GM12874 (cell line): ENCODE measurements at regions not wholly inside any gene's neighbourhood (a gene's known extent, or its start where the extent isn't known, plus 50 kb on each side); places are given as distances from the start of the nearest gene placed in this dataset.

Experiments
- TF ChIP-seq, protein P1 (sequence below): IDR thresholded peaks from 2 replicates; pipeline ENCODE4 v1.5.1; 2011; ENCODE audit warnings: low read depth, mild to moderate bottlenecking, control low read depth, low read length, moderate library complexity; ENCODE audit not compliant: insufficient read depth

DNA sequence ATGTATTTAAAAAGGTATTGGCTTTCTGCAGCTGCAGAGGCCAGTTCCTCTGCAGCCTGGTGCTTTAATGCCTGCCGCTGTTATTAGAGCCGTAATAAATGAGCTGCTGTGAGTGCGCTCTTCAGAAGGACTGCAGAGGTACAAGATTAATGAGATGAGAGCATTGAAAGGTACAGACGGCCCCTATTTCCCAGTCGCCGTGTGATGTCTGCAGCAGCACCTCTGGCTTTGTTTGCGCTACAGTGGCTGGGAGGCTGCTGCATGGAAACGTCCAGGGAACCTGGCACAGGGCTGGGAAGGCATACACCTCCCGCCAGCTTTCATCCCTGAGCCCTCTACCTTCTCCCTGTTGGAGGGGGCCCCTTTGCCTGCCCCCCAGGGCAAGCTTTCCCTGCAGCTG lies 383.8 kb upstream of the ZMIZ1 start:
- TF ChIP-seq, protein P1, sequence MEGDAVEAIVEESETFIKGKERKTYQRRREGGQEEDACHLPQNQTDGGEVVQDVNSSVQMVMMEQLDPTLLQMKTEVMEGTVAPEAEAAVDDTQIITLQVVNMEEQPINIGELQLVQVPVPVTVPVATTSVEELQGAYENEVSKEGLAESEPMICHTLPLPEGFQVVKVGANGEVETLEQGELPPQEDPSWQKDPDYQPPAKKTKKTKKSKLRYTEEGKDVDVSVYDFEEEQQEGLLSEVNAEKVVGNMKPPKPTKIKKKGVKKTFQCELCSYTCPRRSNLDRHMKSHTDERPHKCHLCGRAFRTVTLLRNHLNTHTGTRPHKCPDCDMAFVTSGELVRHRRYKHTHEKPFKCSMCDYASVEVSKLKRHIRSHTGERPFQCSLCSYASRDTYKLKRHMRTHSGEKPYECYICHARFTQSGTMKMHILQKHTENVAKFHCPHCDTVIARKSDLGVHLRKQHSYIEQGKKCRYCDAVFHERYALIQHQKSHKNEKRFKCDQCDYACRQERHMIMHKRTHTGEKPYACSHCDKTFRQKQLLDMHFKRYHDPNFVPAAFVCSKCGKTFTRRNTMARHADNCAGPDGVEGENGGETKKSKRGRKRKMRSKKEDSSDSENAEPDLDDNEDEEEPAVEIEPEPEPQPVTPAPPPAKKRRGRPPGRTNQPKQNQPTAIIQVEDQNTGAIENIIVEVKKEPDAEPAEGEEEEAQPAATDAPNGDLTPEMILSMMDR: no peak

DNA sequence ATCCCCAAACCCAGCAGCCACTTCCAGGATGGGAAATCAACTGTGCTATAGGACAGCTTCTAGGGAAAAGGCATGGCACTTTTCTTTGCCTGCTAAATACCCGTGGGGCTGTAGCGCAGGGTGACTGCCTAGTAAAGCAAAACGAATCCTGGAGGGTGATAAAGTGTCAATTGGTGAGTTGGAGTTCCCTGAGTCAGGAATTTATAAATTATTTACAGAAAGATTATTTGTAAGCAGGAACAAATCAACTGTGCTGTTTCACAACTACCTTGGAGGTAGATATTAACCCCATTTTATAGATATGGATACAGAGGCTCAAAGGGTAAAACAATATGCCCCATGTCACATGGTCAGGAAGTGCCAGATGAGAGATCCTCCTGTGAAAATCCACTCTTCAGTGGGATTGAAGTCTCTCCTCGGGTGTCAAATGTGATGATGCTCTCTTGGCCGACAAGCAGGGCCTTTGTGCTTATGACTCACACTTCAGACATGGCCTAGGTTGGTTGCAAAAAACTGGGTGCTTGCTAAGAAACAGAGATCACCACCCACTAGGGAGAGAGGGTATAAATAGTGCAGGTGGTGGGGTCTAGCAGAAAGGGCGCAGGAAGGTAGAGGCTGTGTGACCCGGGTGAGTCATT lies 383.2 kb upstream of the ZMIZ1 start:
- TF ChIP-seq, protein P1: no peak

DNA sequence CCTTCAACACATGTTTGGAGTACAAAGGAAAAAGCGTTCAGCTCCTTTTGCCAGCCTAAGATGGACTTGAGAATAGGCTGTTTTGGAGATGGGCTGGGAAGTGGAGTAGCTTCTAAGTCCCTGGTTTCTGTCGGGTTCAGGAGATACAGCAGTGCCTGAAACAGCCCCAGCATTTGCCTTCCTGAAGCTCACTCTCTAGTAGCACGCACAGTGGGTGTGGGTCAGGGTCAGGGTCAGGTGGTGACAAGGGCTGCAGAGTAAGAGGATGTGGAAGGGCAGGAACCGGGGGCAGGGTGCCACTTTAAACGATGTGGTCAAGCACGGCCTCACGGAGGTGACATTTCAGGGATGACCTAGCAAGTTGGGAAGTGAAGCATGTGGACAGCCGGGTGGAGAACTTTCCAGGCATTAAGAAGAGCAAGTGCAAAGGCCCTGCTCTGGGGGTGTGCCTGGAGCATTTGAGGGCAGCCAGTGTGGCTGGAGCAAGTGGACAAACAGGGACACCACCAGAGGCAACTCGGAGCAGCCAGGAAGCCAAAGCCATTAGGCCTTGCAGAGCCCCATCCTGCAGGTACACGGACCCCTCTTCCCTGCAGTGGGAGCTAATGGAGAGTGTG lies 382.2 kb upstream of the ZMIZ1 start:
- TF ChIP-seq, protein P1: no peak

DNA sequence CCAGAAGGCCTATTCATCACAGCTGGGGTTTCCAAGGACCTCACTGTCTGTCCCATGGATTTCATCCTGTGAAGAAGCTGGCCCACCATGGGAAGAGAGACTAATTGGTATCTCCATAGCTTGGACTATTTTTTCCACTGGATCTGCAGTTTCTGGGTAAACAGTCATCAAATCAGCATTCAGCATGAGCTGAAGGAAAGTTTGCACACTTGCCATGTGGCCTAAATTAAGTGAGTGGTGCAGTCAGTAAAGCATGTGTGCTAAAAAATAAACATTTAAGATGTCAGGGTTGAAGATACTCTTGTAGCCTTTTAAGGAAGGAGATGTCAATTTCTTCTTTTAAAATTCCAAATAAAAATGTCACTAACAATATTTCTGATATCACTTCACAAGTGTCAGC lies 381.1 kb upstream of the ZMIZ1 start:
- TF ChIP-seq, protein P1: no peak

DNA sequence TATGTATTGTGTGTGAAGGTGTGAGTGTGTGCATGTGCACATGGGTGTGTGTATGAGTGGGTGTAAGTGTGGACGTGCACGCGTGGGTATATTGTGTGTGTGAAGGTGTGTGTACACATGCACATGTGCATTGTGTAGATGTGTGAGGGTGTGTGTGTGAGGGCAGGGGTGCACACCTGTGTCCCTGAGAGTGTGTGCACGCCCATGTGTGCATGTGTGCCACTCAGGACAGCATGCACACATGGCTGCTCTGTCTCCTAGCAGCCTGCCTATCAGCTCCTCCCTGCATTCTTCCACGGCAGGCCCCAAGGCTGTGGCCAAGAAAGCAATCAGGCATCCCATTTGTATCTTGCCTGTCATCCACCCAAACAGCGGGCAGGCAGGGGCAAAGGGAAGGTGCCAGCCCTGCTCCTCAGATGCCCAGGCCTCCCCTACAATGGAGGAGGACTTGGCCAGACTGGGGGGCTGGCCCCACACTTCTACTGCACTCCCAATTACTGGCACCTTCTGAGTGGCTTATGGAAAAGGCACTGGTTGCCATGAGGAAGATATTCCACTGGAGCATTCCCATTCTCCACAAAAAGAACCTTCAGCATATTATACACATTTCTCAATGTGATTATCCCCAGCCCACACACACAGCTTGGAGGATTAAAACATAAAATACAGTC lies 380.4 kb upstream of the ZMIZ1 start:
- TF ChIP-seq, protein P1: no peak

DNA sequence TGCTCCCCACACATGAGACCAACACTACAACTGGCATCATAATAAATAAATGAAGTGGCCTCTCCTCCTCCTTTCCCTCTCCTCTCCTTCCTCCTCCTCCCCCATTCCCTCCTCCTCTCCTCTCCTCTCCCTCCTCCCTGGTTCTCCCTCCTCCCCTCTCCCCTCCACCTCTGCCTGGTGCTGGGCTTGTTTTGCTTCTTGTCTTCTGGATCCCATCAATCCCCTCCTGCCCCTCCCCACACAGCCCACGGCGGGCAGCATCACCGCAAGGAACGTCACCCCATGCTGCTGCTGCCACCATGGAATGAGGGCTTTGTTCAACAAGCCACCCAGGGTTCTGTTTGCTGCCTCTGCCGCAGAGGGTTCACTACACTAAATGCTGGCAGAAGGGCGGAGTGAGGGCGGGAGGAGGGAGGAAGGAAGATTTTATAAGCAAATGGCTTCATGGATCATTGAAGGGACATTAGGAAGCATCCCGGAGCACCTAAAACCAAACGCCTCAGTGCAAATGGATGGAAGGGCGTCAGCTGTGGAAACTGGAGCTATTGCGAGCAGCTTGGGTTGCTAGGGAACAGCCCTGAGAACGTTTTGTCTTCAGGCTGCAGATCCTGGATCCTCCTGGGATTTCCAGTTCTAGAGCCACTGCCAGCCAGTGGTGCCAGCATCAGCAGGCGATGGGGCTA lies 379.7 kb upstream of the ZMIZ1 start:
- TF ChIP-seq, protein P1: no peak

DNA sequence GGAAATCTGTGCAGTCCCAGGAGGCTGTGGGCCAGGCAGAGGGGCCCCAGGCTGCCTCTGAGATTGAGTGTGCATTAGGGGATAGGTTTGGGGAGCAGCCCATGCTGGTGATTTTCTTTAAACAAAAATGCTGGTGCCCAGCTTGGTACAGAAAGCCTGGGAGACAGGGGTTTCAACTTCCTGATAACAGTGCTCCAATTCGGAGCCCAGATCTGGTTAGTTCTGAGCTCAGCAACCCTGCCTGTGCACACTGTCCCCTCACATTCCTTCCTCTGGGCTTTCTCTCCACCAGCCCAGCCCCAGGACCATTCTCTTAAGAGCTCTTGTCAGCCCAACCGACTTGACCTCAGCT lies 379.2 kb upstream of the ZMIZ1 start:
- TF ChIP-seq, protein P1: no peak
